T-helper 1 cell treated with Interleukin-12 subunit alpha and Interleukin-12 subunit beta and Interleukin-4 antibody, amounts not matched to agents 30 μg/mL and 1 μg/mL, for 36 hours (primary cell): ENCODE measurements at regions not wholly inside any gene's neighbourhood (a gene's known extent, or its start where the extent isn't known, plus 50 kb on each side); places are given as distances from the start of the nearest gene placed in this dataset.

Source experiments
- H3K27ac Mint-ChIP-seq: one replicate; pipeline ENCODE4 v1.8.0; 2021; ENCODE audit warnings: mild to moderate bottlenecking, mixed read lengths
- H3K27me3 Mint-ChIP-seq: one replicate; pipeline ENCODE4 v1.8.0; 2021; ENCODE audit warnings: low read depth, mixed read lengths
- H3K36me3 Mint-ChIP-seq: one replicate; pipeline ENCODE4 v1.8.0; 2021; ENCODE audit warnings: low read depth, mixed read lengths
- H3K4me1 Mint-ChIP-seq: one replicate; pipeline ENCODE4 v1.8.0; 2021; ENCODE audit warnings: low read depth, mixed read lengths
- H3K4me3 Mint-ChIP-seq: one replicate; pipeline ENCODE4 v1.8.0; 2021; ENCODE audit warnings: mild to moderate bottlenecking, moderate library complexity, mixed read lengths
- H3K9me3 Mint-ChIP-seq: one replicate; pipeline ENCODE4 v1.8.0; 2021; ENCODE audit warnings: mixed read lengths

DNA sequence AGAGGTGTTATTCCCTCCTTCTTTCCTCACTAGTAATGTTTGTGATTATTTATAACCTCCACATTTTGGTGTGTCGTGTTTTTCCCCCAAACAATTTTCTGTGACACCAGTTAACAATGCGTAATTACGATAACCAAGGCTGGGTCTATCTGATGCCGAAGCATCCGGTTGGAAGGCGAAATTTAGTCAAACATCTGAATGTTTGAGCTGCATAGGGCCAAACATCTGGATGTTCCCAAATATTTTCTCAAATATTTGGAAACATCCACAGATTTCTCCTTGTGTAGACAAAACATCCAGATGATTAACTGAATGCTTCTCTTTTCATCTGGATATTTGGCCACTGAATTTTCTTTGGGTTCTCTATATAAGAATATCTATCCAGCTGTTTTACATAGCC lies 371.7 kb downstream of the NFIB start:
- no peaks in the 10 kb centered on the region for H3K4me1 Mint-ChIP-seq
- H3K27me3 Mint-ChIP-seq = no peaks in the 10 kb centered on the region
- no peaks in the 10 kb centered on the region for H3K36me3 Mint-ChIP-seq
- H3K4me3 Mint-ChIP-seq = no peak overlapping the region
- no peaks in the 10 kb centered on the region for H3K9me3 Mint-ChIP-seq
- no peak overlapping the region for H3K27ac Mint-ChIP-seq

DNA sequence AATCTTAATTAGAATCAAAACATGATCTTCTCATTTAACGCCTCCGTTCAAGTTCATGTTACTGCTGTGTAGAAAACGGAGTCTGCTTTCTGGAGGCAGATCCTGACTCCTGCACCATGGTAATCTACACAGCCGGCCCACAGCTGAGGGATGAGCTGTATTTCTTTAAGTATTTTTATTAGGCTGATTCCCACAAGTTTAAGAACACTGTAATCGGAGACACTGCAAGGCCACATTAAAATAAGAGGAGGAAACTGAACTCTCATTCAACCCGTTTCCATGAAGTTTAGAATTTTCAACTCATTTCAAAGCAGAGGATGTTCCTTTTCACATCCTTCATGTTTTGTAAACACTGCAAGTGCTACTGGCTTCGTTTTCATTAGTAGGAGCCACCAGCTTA lies 372.2 kb downstream of the NFIB start:
- Mint-ChIP-seq H3K4me3 (no peak overlapping the region), H3K4me1 (no peaks in the 10 kb centered on the region), H3K9me3 (no peaks in the 10 kb centered on the region), H3K36me3 (no peaks in the 10 kb centered on the region), H3K27ac (no peak overlapping the region), H3K27me3 (no peaks in the 10 kb centered on the region)

DNA sequence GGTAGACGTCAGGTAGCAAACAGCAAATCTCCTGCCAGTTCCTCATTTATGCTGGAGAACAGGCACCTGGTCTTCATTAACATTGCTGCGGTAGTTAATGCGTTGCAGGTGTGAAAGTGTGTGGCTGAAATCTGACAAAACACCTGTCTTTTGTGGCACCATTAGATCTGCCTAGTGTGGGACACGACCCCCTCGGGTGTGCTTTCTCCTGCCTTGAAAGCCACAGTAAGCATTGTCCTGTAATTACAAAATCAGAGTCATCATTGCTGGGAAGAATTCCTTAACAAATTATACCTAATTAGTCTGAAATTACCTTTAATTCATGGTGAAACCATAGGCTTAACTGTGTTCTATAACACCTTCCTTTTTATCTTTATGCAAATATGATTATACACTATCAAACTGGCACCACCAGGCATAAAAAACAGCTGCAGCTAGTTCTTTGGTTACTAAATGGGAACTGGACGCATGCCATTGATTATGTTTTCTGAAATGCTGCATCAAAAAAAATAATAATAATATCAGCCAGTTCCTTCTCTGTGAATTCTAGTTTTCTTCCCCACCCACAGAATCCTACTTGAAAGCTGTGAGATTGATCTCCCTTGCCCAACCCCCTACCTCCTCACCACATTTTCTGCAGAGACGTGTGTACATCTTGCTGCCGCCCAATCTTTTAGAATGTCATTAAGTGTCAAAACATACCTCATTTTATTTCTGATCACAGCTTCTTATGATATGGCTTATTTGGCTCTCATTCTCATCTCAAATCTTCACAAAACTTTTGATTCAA lies 374.0 kb downstream of the NFIB start:
- Mint-ChIP-seq H3K36me3 (no peaks in the 10 kb centered on the region), H3K4me1 (no peaks in the 10 kb centered on the region), H3K4me3 (no peak overlapping the region), H3K9me3 (no peaks in the 10 kb centered on the region), H3K27ac (no peak overlapping the region), H3K27me3 (no peaks in the 10 kb centered on the region)

DNA sequence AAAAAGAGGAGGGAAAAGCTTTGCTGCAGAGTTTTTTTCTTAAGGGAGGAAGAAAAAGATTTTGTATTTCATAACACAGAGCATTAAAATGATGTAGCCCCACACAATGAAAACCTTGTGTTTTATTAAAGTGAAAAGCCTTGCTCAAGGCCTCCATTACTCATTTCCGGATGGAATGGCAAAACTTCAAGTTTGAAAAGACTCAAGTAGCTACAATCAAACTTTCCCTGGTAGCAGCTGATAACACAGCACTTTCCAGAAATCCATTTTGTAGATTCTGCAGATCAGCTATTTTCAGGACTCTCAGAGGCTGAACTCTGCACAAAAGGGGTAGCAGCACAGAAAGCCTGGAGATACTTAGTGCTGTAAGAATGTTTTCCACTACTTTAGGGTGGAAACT lies 374.8 kb downstream of the NFIB start:
- no peaks in the 10 kb centered on the region for H3K4me1 Mint-ChIP-seq
- H3K36me3 Mint-ChIP-seq = no peaks in the 10 kb centered on the region
- H3K27me3 Mint-ChIP-seq = no peaks in the 10 kb centered on the region
- no peak overlapping the region for H3K27ac Mint-ChIP-seq
- no peaks in the 10 kb centered on the region for H3K9me3 Mint-ChIP-seq
- no peak overlapping the region for H3K4me3 Mint-ChIP-seq

DNA sequence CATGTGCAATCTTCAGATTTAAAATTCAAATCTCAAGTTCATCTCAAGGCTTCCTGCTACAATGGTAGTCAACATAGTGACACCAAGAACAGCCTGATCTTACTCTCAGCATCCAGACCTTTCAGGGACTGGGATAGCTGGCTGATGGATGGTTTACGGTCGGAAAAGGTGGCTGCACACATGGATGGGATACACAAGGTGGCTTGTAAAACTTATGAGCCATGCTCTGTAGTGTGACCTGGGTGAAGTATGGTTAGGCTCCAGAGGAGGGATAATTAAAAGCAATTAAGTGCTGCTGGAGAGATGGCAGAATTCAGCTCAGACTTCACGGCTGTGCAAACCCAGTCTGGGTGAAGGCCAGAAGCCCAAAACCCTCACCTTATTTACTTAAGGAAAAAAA lies 379.5 kb downstream of the NFIB start:
- Mint-ChIP-seq H3K36me3 (no peaks in the 10 kb centered on the region), H3K9me3 (peaks cover 5% of the 10 kb centered on the region), H3K4me1 (no peaks in the 10 kb centered on the region), H3K27me3 (no peaks in the 10 kb centered on the region), H3K27ac (no peak overlapping the region), H3K4me3 (no peak overlapping the region)

DNA sequence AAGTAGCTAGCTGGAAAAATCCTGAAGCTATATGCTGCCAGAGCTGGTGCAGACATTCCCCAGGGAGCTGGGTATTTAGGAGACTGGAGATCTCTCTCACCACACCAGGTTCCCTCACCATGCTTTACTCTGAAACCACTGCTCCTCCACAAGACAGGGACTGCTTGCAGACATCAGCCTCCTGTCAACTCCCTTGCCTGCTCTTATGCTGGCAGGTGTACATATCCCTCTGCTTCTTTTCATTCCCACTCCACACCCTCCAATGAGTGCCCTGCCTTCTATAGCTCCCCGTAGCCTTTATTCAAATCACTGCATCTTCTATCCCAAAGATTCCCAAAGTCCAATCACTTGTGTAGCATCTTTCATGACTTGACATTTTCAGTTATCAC lies 380.7 kb downstream of the NFIB start:
- Mint-ChIP-seq H3K36me3 (no peaks in the 10 kb centered on the region), H3K27ac (no peak overlapping the region), H3K9me3 (peaks cover 5% of the 10 kb centered on the region), H3K4me3 (no peak overlapping the region), H3K27me3 (no peaks in the 10 kb centered on the region), H3K4me1 (no peaks in the 10 kb centered on the region)

DNA sequence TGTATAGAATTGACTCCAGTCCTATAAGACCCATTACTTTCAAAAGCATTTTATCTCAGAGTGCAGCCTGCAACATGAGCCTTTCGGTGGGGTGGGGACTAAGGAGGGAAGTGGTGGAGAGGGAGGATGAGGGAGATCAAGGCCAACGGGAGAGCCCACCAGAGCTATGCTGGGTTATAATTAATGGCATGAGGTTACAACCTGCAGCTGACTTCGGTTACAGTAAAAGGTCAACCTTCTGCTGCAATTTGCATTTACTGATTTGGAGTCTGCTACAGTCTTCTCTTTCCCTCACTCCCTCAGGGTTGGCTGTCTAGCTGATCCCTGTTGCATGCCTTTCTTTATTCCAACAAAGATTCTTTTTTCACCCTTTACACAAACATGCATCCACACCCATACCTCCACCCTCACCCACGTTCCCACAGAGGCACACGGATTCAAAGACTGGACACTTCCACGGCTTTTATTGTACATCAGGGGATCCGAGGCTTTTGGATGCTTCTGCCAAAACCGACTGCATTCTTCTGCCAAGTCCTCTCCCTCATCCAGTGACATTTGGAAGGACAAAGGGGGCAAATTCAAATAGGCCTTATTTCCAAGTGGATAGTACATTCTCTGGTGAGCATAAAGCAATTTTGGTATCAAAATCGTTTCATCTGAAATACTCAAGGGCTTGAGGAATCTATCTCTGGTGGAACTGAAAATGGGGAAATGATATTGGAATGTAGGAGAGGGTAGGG lies 381.2 kb downstream of the NFIB start:
- Mint-ChIP-seq H3K36me3 (no peaks in the 10 kb centered on the region), H3K4me3 (no peak overlapping the region), H3K27ac (no peak overlapping the region), H3K27me3 (no peaks in the 10 kb centered on the region), H3K4me1 (no peaks in the 10 kb centered on the region), H3K9me3 (peaks cover 5% of the 10 kb centered on the region)

DNA sequence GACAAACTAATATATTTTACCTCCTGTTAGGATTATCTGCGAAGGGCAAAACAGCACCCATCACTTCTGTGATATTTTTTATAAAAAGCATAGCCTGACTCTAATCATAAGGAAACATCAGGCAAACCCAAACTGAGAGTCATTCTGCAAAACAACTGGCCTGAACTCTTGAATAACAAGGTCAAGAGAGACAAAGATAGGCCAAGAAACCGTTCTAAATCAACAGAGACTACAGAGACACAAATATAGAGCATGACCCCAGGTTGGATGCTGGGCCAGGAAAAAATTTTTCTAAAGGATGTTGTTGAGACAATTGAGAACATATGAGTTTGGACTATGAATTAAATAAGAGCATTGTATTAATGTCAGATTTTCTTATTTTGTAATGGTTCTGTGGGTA lies 384.9 kb downstream of the NFIB start:
- no peaks in the 10 kb centered on the region for H3K4me1 Mint-ChIP-seq
- no peaks in the 10 kb centered on the region for H3K27me3 Mint-ChIP-seq
- H3K4me3 Mint-ChIP-seq = no peak overlapping the region
- H3K9me3 Mint-ChIP-seq = peaks cover 11% of the 10 kb centered on the region
- no peak overlapping the region for H3K27ac Mint-ChIP-seq
- H3K36me3 Mint-ChIP-seq = no peaks in the 10 kb centered on the region

DNA sequence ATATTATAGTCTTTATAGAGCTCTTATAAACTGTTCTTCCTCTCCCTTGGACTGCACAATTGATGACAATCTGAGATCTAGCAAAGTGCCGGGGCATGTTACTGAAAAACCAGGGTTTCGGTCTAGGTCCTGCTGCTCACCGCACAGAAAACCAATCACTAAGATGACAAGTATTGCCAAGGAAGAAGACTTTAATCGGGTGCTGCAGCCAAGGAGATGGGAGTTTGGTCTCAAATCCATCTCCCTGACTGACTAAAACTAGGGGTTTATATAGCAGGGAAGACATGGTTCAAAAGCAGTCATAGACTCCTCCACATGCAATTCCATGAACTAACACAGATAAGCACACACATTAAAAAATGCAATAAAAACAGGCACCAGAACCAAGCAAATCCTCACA lies 390.6 kb downstream of the NFIB start:
- Mint-ChIP-seq H3K4me1 (no peaks in the 10 kb centered on the region), H3K27me3 (no peaks in the 10 kb centered on the region), H3K36me3 (no peaks in the 10 kb centered on the region), H3K27ac (no peak overlapping the region), H3K9me3 (peaks cover 7% of the 10 kb centered on the region), H3K4me3 (no peak overlapping the region)

DNA sequence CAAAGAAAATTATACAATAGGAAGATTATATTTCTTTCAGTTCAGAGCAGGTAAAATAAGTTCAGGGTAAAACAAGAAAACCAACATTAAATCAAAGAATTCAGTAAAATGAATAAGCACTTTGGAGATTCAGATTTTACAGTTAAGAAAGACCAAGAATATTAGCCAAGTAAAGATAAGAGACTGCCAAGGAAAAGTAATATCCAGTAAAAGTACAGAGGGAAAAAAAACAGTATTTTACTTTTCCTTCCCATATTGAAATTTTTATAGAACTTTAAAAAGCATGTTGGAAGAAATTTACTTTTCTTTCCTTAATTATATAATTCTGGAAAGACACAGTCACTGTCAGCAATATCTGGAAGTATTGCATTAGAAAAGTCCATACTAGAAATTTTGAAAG lies 393.4 kb downstream of the NFIB start:
- no peaks in the 10 kb centered on the region for H3K4me1 Mint-ChIP-seq
- H3K4me3 Mint-ChIP-seq = no peak overlapping the region
- H3K27ac Mint-ChIP-seq = no peak overlapping the region
- H3K36me3 Mint-ChIP-seq = no peaks in the 10 kb centered on the region
- H3K27me3 Mint-ChIP-seq = no peaks in the 10 kb centered on the region
- H3K9me3 Mint-ChIP-seq = no peaks in the 10 kb centered on the region

DNA sequence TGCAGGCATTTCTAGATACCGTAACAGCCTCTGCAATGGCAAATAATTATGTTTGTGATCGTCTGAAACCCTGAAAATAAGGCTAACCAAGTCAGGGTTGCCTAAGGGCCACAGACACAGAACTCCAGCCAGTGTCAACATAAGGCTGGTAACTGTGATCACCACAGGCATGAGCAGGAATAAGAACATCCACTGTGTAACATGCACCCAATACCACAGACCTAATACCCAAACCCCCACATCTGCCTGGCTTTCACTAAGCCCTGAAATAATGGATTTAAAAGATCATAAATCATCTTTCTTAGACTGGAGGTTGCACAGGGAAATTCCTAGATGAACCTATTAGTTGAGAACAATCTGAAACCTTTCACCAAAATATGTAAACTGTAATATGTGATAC lies 394.5 kb downstream of the NFIB start:
- H3K27me3 Mint-ChIP-seq = no peaks in the 10 kb centered on the region
- no peaks in the 10 kb centered on the region for H3K36me3 Mint-ChIP-seq
- no peaks in the 10 kb centered on the region for H3K9me3 Mint-ChIP-seq
- H3K27ac Mint-ChIP-seq = no peak overlapping the region
- H3K4me3 Mint-ChIP-seq = no peak overlapping the region
- no peaks in the 10 kb centered on the region for H3K4me1 Mint-ChIP-seq

DNA sequence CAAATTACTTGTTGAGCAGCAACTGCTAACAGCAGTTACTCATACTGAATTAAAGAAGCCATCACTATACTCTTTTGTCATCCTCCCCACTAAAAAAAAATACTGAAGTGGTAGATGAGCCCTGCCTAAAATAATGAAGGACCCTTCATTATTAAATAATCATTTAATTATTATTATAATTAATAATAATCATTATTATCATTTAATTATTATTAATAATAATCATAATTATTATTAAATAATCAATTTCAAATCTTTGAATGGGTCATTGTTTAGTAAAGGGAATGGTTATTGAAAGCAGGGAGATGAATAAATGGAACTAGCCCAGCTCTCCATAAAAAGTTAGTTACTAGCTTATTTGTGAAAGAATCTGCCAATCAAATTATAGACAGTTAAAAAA lies 396.4 kb downstream of the NFIB start:
- Mint-ChIP-seq H3K9me3 (no peaks in the 10 kb centered on the region), H3K36me3 (no peaks in the 10 kb centered on the region), H3K27me3 (no peaks in the 10 kb centered on the region), H3K4me1 (no peaks in the 10 kb centered on the region), H3K4me3 (no peak overlapping the region), H3K27ac (no peak overlapping the region)

DNA sequence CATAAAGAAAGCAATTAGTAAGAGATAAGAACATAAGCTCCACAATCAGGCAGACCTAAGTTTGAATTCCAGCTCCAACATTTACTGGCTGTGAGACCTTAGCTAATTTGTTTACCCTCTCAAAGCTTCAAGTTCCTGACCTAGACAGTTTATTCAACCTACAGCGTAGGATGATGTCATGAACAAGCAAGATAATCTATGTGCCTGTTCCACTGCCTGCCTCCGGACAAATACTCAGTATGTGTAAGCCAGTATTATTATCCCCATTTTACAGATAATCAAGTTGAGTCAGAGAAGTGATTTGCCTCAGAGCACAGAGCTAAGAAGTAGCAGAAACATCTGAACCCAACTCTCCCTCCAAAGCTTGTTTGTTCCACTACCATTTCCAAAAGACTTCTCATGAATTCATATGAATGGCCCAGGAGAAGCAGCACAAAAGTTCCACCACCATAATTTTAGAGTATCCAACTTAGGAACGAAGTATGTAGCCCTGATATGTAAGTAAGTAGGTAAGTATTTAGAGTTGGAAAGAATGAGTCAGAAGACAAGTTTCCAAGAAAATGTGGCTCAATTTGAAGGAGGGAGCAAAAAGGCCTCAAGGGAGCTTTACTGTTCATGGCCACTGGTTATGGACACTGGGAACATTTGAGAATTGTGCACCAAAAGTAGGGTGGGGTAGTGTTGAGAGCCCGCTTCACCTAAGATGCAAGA lies 398.2 kb downstream of the NFIB start:
- H3K27ac Mint-ChIP-seq = no peak overlapping the region
- H3K4me3 Mint-ChIP-seq = no peak overlapping the region
- H3K36me3 Mint-ChIP-seq = no peaks in the 10 kb centered on the region
- no peaks in the 10 kb centered on the region for H3K4me1 Mint-ChIP-seq
- H3K27me3 Mint-ChIP-seq = no peaks in the 10 kb centered on the region
- no peaks in the 10 kb centered on the region for H3K9me3 Mint-ChIP-seq

DNA sequence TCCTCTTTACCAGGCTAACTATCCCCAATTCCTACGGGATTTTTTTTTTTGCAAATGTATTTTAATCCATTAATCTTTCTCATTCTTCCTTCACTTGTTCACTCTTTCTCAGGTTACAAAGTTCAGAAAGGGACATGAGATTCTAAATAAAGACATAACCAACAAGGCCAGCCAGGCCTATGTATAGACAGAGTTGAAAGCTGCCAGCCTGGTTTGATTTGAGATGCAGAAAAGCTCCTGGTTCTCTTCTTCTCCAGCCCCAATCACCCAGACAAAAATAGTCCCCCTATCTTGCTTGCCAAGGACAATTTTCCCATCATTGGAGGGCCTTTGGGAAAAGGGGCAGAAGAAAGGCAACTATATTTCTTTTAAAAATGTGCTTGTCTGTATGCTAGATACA lies 398.8 kb downstream of the NFIB start:
- H3K9me3 Mint-ChIP-seq = no peaks in the 10 kb centered on the region
- no peaks in the 10 kb centered on the region for H3K27me3 Mint-ChIP-seq

DNA sequence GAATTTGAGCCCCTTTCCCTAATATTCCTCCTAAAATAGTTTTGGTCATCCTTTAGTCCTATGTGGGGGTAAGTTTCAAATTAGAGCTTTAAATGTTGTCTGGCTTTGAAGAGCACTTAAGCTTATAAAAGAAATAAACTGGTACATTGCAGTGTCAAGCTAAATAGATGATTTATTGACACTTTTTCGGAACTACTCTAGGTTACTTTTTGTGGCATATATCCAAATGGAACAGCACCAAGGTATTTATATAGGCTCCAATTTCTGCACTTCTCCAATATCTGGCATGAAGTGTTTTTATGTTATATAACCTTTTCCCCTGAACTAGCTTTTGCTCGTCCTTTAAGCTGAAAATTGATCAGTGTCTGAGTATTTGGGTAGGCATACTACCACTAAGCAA lies 402.5 kb downstream of the NFIB start:
- H3K36me3 Mint-ChIP-seq = no peaks in the 10 kb centered on the region
- H3K4me3 Mint-ChIP-seq = no peak overlapping the region
- H3K9me3 Mint-ChIP-seq = peaks cover 20% of the 10 kb centered on the region
- no peaks in the 10 kb centered on the region for H3K27me3 Mint-ChIP-seq
- H3K4me1 Mint-ChIP-seq = no peaks in the 10 kb centered on the region
- no peak overlapping the region for H3K27ac Mint-ChIP-seq

More for the DNA sequence above, 398.8 kb downstream of the NFIB start:
- Mint-ChIP-seq H3K4me3 (no peak overlapping the region), H3K27ac (no peak overlapping the region), H3K36me3 (no peaks in the 10 kb centered on the region), H3K4me1 (no peaks in the 10 kb centered on the region)
